Neuronal stem cell (in vitro differentiated cells): ENCODE measurements at regions not wholly inside any gene's neighbourhood (a gene's known extent, or its start where the extent isn't known, plus 50 kb on each side); places are given as distances from the start of the nearest gene placed in this dataset.
"Not testable (repeated sequence)": the region's sequence is repeated elsewhere in the genome, so short reads cannot be mapped to it uniquely, and the experiment has no call there.

Source experiments
- DNase-seq: peaks from one replicate; pipeline ENCODE4 v3.0.0-alpha.2; 2013; ENCODE audit warnings: low spot score
- H2AFZ ChIP-seq: one replicate; pipeline ENCODE4 v1.6.1; 2013; ENCODE audit warnings: mild to moderate bottlenecking, low read length, inconsistent platforms
- H2AK5ac ChIP-seq: 2 replicates; pipeline ENCODE4 v1.6.1; 2013; ENCODE audit warnings: low read depth, mild to moderate bottlenecking, inconsistent platforms, low read length, moderate library complexity, mixed read lengths
- H2BK120ac ChIP-seq: 2 replicates; pipeline ENCODE4 v1.6.1; 2013; ENCODE audit warnings: low read depth, mild to moderate bottlenecking, inconsistent platforms, low read length, moderate library complexity, mixed read lengths
- H2BK12ac ChIP-seq: one replicate; pipeline ENCODE4 v1.6.1; 2013; ENCODE audit warnings: low read length, inconsistent platforms
- H2BK15ac ChIP-seq: 2 replicates; pipeline ENCODE4 v1.6.1; 2013; ENCODE audit warnings: mild to moderate bottlenecking, low read length, inconsistent platforms, mixed read lengths
- H2BK5ac ChIP-seq: one replicate; pipeline ENCODE4 v1.6.1; 2013; ENCODE audit warnings: inconsistent platforms, mild to moderate bottlenecking, low read length, moderate library complexity
- H3K14ac ChIP-seq: one replicate; pipeline ENCODE4 v1.6.1; 2013; ENCODE audit warnings: low read length, inconsistent platforms
- H3K18ac ChIP-seq: 2 replicates; pipeline ENCODE4 v1.6.1; 2013; ENCODE audit warnings: low read length, inconsistent platforms
- H3K23ac ChIP-seq: 2 replicates; pipeline ENCODE4 v1.6.1; 2013; ENCODE audit warnings: low read depth, mild to moderate bottlenecking, mixed read lengths, low read length, inconsistent platforms; ENCODE audit not compliant: poor library complexity
- H3K27ac ChIP-seq: replicated peaks from 3 replicates; pipeline ENCODE4 v1.5.1; 2013; ENCODE audit warnings: low read length, inconsistent platforms
- H3K27me3 ChIP-seq, 3 experiments: 2 replicates each; pipeline ENCODE4 v1.6.1; 2013; ENCODE audit warnings: low read length in 3 of 3, mild to moderate bottlenecking in 2 of 3, inconsistent platforms in 1 of 3, low read depth in 1 of 3, mixed read lengths in 1 of 3, moderate library complexity in 1 of 3; ENCODE audit not compliant: control insufficient read depth in 3 of 3, insufficient read depth in 3 of 3
- H3K36me3 ChIP-seq, 2 donors: replicated peaks in 1 of 2; 2 replicates each; pipeline ENCODE4 v1.6.1; 2013; ENCODE audit warnings: low read length in 2 of 2; ENCODE audit not compliant: control insufficient read depth in 2 of 2, insufficient read depth in 2 of 2
- H3K4ac ChIP-seq: 2 replicates; pipeline ENCODE4 v1.6.1; 2013; ENCODE audit warnings: inconsistent platforms, mild to moderate bottlenecking, low read length, moderate library complexity
- H3K4me1 ChIP-seq, 2 donors: 1 replicate in 1 of 2; 2 replicates in 1 of 2; pipeline ENCODE4 v1.6.1; 2013; ENCODE audit warnings: low read length in 2 of 2, low read depth in 1 of 2; ENCODE audit not compliant: control insufficient read depth in 2 of 2, insufficient read depth in 1 of 2
- H3K4me2 ChIP-seq: one replicate; pipeline ENCODE4 v1.6.1; 2013; ENCODE audit warnings: mild to moderate bottlenecking, low read length, inconsistent platforms; ENCODE audit not compliant: insufficient read depth, poor library complexity, severe bottlenecking
- H3K4me3 ChIP-seq, 2 donors: 2 replicates each; pipeline ENCODE4 v1.5.1; 2013; ENCODE audit warnings: low read length in 2 of 2, mild to moderate bottlenecking in 2 of 2, inconsistent platforms in 1 of 2, moderate library complexity in 1 of 2
- H3K79me1 ChIP-seq: one replicate; pipeline ENCODE4 v1.6.1; 2013; ENCODE audit warnings: low read depth, mild to moderate bottlenecking, inconsistent platforms, low read length, moderate library complexity
- H3K9ac ChIP-seq: one replicate; pipeline ENCODE4 v1.6.1; 2013; ENCODE audit warnings: mild to moderate bottlenecking, low read depth, low read length, inconsistent platforms; ENCODE audit not compliant: poor library complexity
- H3K9me3 ChIP-seq, 2 donors: replicated peaks in 1 of 2; 2 replicates each; pipeline versions ENCODE3 to v1.6.1; 2013; ENCODE audit warnings: low read length in 2 of 2, mild to moderate bottlenecking in 2 of 2, inconsistent platforms in 1 of 2, low read depth in 1 of 2, mixed read lengths in 1 of 2, moderate library complexity in 1 of 2; ENCODE audit not compliant: control insufficient read depth in 2 of 2, insufficient read depth in 1 of 2
- H4K8ac ChIP-seq: one replicate; pipeline ENCODE4 v1.6.1; 2013; ENCODE audit warnings: low read depth, mild to moderate bottlenecking, inconsistent platforms, low read length, moderate library complexity
- H4K91ac ChIP-seq: one replicate; pipeline ENCODE4 v1.6.1; 2013; ENCODE audit warnings: low read length, low read depth, mild to moderate bottlenecking, inconsistent platforms; ENCODE audit not compliant: poor library complexity
- WGBS, 2 donors: extraction: QIAGEN DNeasy Blood & Tissue Kit; methylation state at CpG; one replicate each; pipeline ENCODE4 v1.1.7; 2013; ENCODE audit warnings: missing lambda C conversion rate in 2 of 2, mixed read lengths in 1 of 2; ENCODE audit not compliant: insufficient read length in 2 of 2, insufficient replicate concordance in 1 of 2; ENCODE audit errors: extremely low coverage in 2 of 2; 5-methylcytosine and 5-hydroxymethylcytosine counted together

DNA sequence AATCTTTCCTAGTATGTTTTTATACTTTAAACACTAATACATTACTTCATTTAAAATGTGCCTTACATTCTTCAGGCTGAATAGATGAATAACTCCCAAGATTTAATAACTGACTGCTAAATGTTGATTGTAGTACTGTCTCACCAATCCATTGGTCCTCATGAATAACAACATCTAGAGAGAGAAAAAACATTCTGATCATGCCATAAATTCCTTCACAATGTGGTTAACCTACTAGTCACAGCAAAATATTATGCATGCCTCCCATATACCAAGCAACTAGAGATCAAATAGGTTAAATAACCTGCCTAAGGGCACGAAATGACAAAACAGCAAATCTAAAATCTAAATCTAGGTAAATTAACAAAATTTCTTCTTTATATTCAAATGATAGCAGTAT is 66.2 kb downstream of the SYT15 start:
- not testable (repeated sequence) for H3K79me1 ChIP-seq, H3K23ac ChIP-seq, H3K9me3 ChIP-seq, H3K4me2 ChIP-seq, H3K4me3 ChIP-seq, H2BK12ac ChIP-seq, H2BK15ac ChIP-seq, H3K27me3 ChIP-seq, H4K91ac ChIP-seq, H3K36me3 ChIP-seq, H2BK120ac ChIP-seq, H3K4ac ChIP-seq, H2AFZ ChIP-seq, H3K9ac ChIP-seq, H4K8ac ChIP-seq, H3K4me1 ChIP-seq, DNase-seq, H3K14ac ChIP-seq, H2AK5ac ChIP-seq, H3K18ac ChIP-seq, H2BK5ac ChIP-seq, H3K27ac ChIP-seq
- WGBS, 2 donors, result no CpG with 5 or more reads among the region's 1 CpG

GRCh38 chr10:46646132-46646531 is 67.2 kb downstream of the SYT15 start:
- H3K14ac ChIP-seq, H3K4me3 ChIP-seq, DNase-seq, H4K91ac ChIP-seq, H3K9ac ChIP-seq, H2BK12ac ChIP-seq, H3K27me3 ChIP-seq, H2AFZ ChIP-seq, H2BK15ac ChIP-seq, H2AK5ac ChIP-seq, H3K9me3 ChIP-seq, H3K36me3 ChIP-seq, H3K18ac ChIP-seq, H3K27ac ChIP-seq, H3K23ac ChIP-seq, H2BK5ac ChIP-seq, H3K4me2 ChIP-seq, H3K4ac ChIP-seq, H3K4me1 ChIP-seq, H4K8ac ChIP-seq, H2BK120ac ChIP-seq, H3K79me1 ChIP-seq: not testable (repeated sequence)
- no CpG with 5 or more reads among the region's 3 CpGs for WGBS, 2 donors

- not testable (repeated sequence) for H3K36me3 ChIP-seq, DNase-seq, H3K4ac ChIP-seq, H2BK12ac ChIP-seq, H3K4me3 ChIP-seq, H2BK120ac ChIP-seq, H2BK5ac ChIP-seq, H2AFZ ChIP-seq, H3K14ac ChIP-seq, H4K8ac ChIP-seq, H3K27ac ChIP-seq, H4K91ac ChIP-seq, H3K18ac ChIP-seq, H2BK15ac ChIP-seq, H3K4me1 ChIP-seq, H3K9ac ChIP-seq, H2AK5ac ChIP-seq, H3K27me3 ChIP-seq, H3K9me3 ChIP-seq, H3K23ac ChIP-seq, H3K4me2 ChIP-seq, H3K79me1 ChIP-seq
- WGBS, 2 donors, result no CpG with 5 or more reads among the region's 5 CpGs
Measured at GRCh38 chr10:46650967-46651366, 72.0 kb downstream of the SYT15 start.

GRCh38 chr10:46657437-46657836 is 78.5 kb downstream of the SYT15 start:
- H3K9ac ChIP-seq, H3K9me3 ChIP-seq, H3K14ac ChIP-seq, H2AK5ac ChIP-seq, H3K4me3 ChIP-seq, H3K4ac ChIP-seq, H3K18ac ChIP-seq, H3K4me1 ChIP-seq, H3K23ac ChIP-seq, H3K4me2 ChIP-seq, H2BK5ac ChIP-seq, H4K8ac ChIP-seq, H4K91ac ChIP-seq, H3K27ac ChIP-seq, H3K27me3 ChIP-seq, DNase-seq, H3K36me3 ChIP-seq, H3K79me1 ChIP-seq, H2AFZ ChIP-seq, H2BK120ac ChIP-seq, H2BK15ac ChIP-seq, H2BK12ac ChIP-seq: not testable (repeated sequence)
- WGBS, 2 donors, result no CpG with 5 or more reads among the region's 3 CpGs
